ENCODE measurements at regions not wholly inside any gene's neighbourhood (a gene's known extent, or its start where the extent isn't known, plus 50 kb on each side); places are given as distances from the start of the nearest gene placed in this dataset.
A peak's percentile ranks its signal among the peaks of the same experiment; 100 is the strongest.

DNA sequence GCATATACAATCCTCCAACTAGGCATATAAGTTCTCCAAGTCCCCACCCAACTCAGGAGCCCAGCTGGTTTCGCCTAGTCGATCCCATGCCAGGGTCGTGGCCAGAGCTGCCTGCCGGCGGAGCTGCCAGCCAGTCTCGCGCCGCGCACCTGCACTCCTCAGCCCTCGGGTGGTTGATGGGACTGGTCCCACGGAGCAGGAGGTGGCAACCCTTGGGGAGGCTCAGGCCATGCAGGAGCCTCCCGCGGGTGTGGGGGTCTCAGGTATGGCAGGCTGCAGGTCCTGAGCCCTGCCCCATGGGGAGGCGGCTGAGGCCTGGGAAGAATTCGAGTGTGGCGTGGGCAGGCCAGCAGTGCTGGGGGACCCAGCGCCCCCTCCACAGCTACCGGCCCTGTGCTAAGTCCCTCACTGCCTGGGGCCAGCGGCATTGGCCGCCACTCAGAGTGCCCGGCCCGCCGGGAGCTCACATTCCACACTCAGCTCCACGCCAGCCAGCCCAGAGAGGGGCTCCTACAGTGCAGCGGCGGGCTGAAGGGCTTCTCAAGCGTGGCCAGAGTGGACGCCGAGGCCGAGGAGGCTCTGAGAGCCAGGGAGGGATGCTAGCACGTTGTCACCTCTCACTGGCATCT is 1086.4 kb upstream of the PCDH10 start:
- TF ChIP-seq, protein P1, sequence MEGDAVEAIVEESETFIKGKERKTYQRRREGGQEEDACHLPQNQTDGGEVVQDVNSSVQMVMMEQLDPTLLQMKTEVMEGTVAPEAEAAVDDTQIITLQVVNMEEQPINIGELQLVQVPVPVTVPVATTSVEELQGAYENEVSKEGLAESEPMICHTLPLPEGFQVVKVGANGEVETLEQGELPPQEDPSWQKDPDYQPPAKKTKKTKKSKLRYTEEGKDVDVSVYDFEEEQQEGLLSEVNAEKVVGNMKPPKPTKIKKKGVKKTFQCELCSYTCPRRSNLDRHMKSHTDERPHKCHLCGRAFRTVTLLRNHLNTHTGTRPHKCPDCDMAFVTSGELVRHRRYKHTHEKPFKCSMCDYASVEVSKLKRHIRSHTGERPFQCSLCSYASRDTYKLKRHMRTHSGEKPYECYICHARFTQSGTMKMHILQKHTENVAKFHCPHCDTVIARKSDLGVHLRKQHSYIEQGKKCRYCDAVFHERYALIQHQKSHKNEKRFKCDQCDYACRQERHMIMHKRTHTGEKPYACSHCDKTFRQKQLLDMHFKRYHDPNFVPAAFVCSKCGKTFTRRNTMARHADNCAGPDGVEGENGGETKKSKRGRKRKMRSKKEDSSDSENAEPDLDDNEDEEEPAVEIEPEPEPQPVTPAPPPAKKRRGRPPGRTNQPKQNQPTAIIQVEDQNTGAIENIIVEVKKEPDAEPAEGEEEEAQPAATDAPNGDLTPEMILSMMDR (conservative IDR thresholded peaks at IDR 0.05; ENCODE audit: low read depth, low read length) = no peak
- no peak for DNase-seq (ENCODE audit: low read depth)
- H3K4me3 ChIP-seq (ENCODE audit: low read length) = no peak overlapping the region

DNA sequence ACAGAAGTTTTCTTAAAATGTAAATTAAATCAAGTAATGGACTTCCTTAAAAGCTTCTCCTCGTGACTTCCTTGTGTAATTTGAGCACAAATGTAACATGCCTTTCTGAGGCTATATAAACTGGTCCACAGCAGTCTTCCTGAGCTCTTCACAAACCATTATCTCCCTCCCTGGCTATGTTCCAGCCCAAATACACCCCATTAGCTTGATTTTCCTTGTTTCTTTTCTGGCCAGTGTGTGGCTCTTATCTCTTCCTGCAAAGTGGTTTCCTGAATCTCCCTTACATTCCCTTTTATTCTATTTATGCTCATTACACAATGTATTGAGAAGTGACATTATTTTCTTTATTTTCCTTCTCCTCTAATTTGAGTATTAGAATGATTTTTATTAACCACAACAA is 1085.3 kb upstream of the PCDH10 start:
- TF ChIP-seq, protein P1 (conservative IDR thresholded peaks at IDR 0.05; ENCODE audit: low read depth, low read length) = no peak
- H3K4me3 ChIP-seq (ENCODE audit: low read length) = no peak overlapping the region
- no peak for DNase-seq (ENCODE audit: low read depth)

DNA sequence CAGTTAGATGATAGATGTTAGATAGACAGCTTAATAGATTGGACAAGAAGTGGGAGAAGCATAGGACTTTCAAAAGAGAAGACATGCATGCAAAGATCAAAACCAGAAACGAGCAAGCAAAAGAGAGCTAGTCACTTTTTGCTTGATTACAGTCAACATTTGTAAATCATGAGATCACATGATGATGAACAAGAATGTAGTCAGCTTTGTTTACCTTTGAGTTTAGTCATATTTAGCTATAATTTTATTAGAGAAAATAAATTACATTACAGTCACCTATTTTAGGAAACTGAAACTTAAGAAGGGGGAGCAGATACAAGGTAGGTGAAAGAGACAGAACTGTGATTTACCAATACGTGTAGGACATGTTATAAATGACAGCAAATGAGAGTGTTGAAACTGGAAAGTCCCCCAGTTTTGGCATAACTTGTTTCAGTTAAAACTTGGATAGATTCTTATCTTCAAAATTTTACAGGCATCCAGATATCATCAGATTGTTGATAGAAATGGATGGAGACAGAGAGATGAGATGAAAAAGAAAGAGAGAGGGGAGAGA is 1083.1 kb upstream of the PCDH10 start:
- H3K4me3 ChIP-seq (ENCODE audit: low read length) = no peak overlapping the region
- DNase-seq (ENCODE audit: low read depth) = no peak
- TF ChIP-seq, protein P1 (conservative IDR thresholded peaks at IDR 0.05; ENCODE audit: low read depth, low read length) = no peak

DNA sequence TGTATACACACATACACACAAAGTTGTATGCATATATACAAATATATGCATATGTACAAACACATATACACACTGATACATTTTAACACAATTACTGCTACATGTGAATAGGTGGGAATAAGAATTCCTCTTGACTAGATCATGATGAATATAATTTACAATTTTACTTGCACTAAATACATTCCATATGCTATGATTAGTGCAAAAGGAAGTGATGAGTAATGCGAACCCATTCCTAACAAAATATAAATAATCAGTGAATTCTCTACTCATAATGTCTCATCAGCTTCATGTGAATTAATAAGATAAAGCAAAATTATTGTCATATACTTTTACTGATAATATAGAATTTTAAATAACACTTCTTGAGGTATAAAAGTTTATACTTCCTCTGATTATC is 1077.3 kb upstream of the PCDH10 start:
- H3K4me3 ChIP-seq (ENCODE audit: low read length) = no peak overlapping the region
- TF ChIP-seq, protein P1 (conservative IDR thresholded peaks at IDR 0.05; ENCODE audit: low read depth, low read length) = no peak
- DNase-seq (ENCODE audit: low read depth) = no peak

DNA sequence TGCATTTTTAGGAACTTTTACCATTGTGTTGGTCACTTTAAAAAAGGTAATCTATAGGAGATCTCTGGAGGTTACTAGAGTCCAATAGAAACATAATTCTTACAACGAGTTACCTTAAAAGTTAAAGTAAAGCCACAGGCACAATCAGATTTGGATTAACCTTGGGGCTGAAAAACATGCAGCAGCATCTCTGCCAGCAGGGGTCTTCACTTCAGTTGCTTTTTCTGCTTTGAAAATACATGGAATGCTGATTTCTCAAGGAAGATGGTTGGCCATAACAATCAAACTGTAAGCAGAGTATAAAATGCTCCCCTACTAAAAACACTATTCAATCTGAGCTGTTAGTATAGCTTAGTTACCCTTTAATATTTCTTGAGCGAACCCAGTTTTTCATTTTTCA is 1072.3 kb upstream of the PCDH10 start:
- TF ChIP-seq, protein P1 (conservative IDR thresholded peaks at IDR 0.05; ENCODE audit: low read depth, low read length) = peak; percentile 39
- DNase-seq (ENCODE audit: low read depth) = no peak

DNA sequence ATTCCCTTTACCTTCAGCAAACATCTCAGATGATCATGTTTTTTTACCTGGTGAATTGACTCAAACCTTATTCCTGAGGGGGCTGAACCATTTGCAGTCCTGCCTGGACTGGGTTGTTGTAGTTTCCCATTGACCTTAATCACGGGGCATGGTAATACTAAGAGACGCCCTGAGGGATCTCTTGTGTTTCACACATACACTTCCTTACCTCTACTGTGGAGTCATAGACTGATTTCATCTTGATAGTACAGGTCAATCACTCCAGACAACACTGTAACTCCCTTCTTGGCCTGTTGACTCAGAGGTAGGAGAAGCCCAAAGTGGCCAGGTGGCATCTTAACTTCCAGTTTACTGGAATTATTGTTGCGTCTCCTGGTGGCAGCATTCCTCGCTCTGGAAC is 1064.0 kb upstream of the PCDH10 start:
- no peak overlapping the region for H3K4me3 ChIP-seq (ENCODE audit: low read length)
- DNase-seq (ENCODE audit: low read depth) = no peak
- TF ChIP-seq, protein P1 (conservative IDR thresholded peaks at IDR 0.05; ENCODE audit: low read depth, low read length) = no peak

More for the DNA sequence above, 1072.3 kb upstream of the PCDH10 start:
- H3K4me3 ChIP-seq (ENCODE audit: low read length) = no peak overlapping the region

DNA sequence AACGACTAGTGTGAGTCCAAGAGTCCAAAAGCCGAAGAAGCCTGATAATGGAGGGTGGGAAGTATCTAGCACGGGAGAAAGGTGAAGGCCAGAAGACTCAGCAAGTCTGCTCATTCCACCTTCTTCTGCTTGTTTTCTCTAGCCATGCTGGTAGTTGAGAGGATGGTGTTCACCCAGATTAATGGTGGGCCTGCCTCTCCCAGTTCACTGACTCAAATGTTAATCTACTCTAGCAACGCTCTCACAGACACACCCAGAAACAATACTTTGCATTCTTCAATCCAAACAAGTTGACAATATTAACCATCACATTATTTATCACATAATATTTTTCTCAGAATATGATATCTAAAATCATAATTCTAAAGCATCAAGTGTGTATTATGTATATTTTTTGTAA is 1055.1 kb upstream of the PCDH10 start:
- H3K4me3 ChIP-seq (ENCODE audit: low read length) = no peak overlapping the region
- DNase-seq (ENCODE audit: low read depth) = no peak
- TF ChIP-seq, protein P1 (conservative IDR thresholded peaks at IDR 0.05; ENCODE audit: low read depth, low read length) = no peak

Measured in retinal pigment epithelial cell (primary cell).